CD14-positive monocyte (primary cell): ENCODE measurements at regions not wholly inside any gene's neighbourhood (a gene's known extent, or its start where the extent isn't known, plus 50 kb on each side); places are given as distances from the start of the nearest gene placed in this dataset.
"Not testable (repeated sequence)": the region's sequence is repeated elsewhere in the genome, so short reads cannot be mapped to it uniquely, and the experiment has no call there.

Experiments used
- DNase-seq, 3 donors: peaks; one replicate each; pipeline ENCODE4 v3.0.0-alpha.2; 2011 to 2022
- H2AFZ ChIP-seq: 2 replicates; pipeline ENCODE4 v1.6.0; 2012; ENCODE audit warnings: mild to moderate bottlenecking, low read depth, low read length, inconsistent platforms; ENCODE audit not compliant: insufficient read depth, poor library complexity, severe bottlenecking
- H3K27ac ChIP-seq, 2 donors: 1 replicate in 1 of 2; 2 replicates in 1 of 2; pipeline ENCODE4 v1.5.1; 2012 to 2013; ENCODE audit warnings: low read length in 2 of 2, control low read depth in 1 of 2, inconsistent platforms in 1 of 2, low read depth in 1 of 2, mild to moderate bottlenecking in 1 of 2
- H3K27me3 ChIP-seq, 2 donors: one replicate each; pipeline versions ENCODE4 v1.6.0 to v1.6.1; 2011 to 2013; ENCODE audit warnings: low read length in 2 of 2; ENCODE audit not compliant: control insufficient read depth in 2 of 2, insufficient read depth in 2 of 2
- H3K36me3 ChIP-seq, 2 donors: replicated peaks in 1 of 2; 1 replicate in 1 of 2; 2 replicates in 1 of 2; pipeline versions ENCODE4 v1.5.1 to v1.6.1; 2012 to 2013; ENCODE audit warnings: low read length in 2 of 2, control low read depth in 1 of 2, inconsistent platforms in 1 of 2, mild to moderate bottlenecking in 1 of 2; ENCODE audit not compliant: insufficient read depth in 2 of 2, control insufficient read depth in 1 of 2
- H3K4me1 ChIP-seq, 2 donors: 1 replicate in 1 of 2; 2 replicates in 1 of 2; pipeline versions ENCODE4 v1.5.1 to v1.6.1; 2012 to 2013; ENCODE audit warnings: low read length in 2 of 2, control low read depth in 1 of 2, inconsistent platforms in 1 of 2, mild to moderate bottlenecking in 1 of 2, moderate library complexity in 1 of 2; ENCODE audit not compliant: insufficient read depth in 2 of 2, control insufficient read depth in 1 of 2
- H3K4me2 ChIP-seq: replicated peaks from 2 replicates; pipeline ENCODE3; 2012; ENCODE audit warnings: low read length, moderate library complexity, mild to moderate bottlenecking; ENCODE audit not compliant: poor library complexity, severe bottlenecking; ENCODE audit errors: extremely low read depth
- H3K4me3 ChIP-seq, 3 experiments: fragments of 200-600 bp in 1 of 3; sonication (generic) in 1 of 3; replicated peaks in 1 of 3; 1 replicate in 2 of 3; 2 replicates in 1 of 3; pipeline ENCODE4 v1.5.1; 2011 to 2013; ENCODE audit warnings: low read length in 3 of 3, mild to moderate bottlenecking in 3 of 3, control low read depth in 2 of 3, low read depth in 2 of 3, inconsistent platforms in 1 of 3, moderate library complexity in 1 of 3
- H3K79me2 ChIP-seq: 2 replicates; pipeline ENCODE4 v1.6.0; 2012; ENCODE audit warnings: mild to moderate bottlenecking, control low read depth, inconsistent platforms, low read length, moderate library complexity; ENCODE audit not compliant: insufficient read depth
- H3K9ac ChIP-seq: 2 replicates; pipeline ENCODE4 v1.6.0; 2017; ENCODE audit warnings: low read length, mild to moderate bottlenecking; ENCODE audit not compliant: insufficient read depth, poor library complexity, severe bottlenecking
- H3K9me3 ChIP-seq, 2 donors: replicated peaks in 1 of 2; 1 replicate in 1 of 2; 2 replicates in 1 of 2; pipeline versions ENCODE4 v1.5.1 to v1.6.1; 2012 to 2013; ENCODE audit warnings: low read length in 2 of 2, control low read depth in 1 of 2; ENCODE audit not compliant: control insufficient read depth in 1 of 2, insufficient read depth in 1 of 2
- H4K20me1 ChIP-seq: 2 replicates; pipeline ENCODE4 v1.6.0; 2012; ENCODE audit warnings: mild to moderate bottlenecking, low read length, control low read depth, moderate library complexity; ENCODE audit not compliant: insufficient read depth
- H3K27ac Mint-ChIP-seq, 7 donors: one replicate each; pipeline ENCODE4 v1.8.0; 2020; ENCODE audit warnings: mild to moderate bottlenecking in 7 of 7, mixed read lengths in 7 of 7, moderate library complexity in 6 of 7, inconsistent platforms in 2 of 7
- H3K27me3 Mint-ChIP-seq, 3 donors: one replicate each; pipeline ENCODE4 v1.8.0; 2021 to 2022; ENCODE audit warnings: low read depth in 3 of 3, mild to moderate bottlenecking in 3 of 3, mixed read lengths in 3 of 3, moderate library complexity in 3 of 3, inconsistent platforms in 1 of 3
- H3K36me3 Mint-ChIP-seq, 2 donors: one replicate each; pipeline ENCODE4 v1.8.0; 2020; ENCODE audit warnings: mixed read lengths in 2 of 2, inconsistent platforms in 1 of 2, mild to moderate bottlenecking in 1 of 2
- H3K4me1 Mint-ChIP-seq: one replicate; pipeline ENCODE4 v1.8.0; 2020; ENCODE audit warnings: mild to moderate bottlenecking, mixed read lengths
- H3K4me3 Mint-ChIP-seq, 2 donors: one replicate each; pipeline ENCODE4 v1.8.0; 2020; ENCODE audit warnings: mild to moderate bottlenecking in 2 of 2, mixed read lengths in 2 of 2, moderate library complexity in 1 of 2
- H3K9me3 Mint-ChIP-seq, 7 donors: one replicate each; pipeline ENCODE4 v1.8.0; 2020 to 2022; ENCODE audit warnings: mixed read lengths in 7 of 7, mild to moderate bottlenecking in 6 of 7, moderate library complexity in 6 of 7, inconsistent platforms in 2 of 7
- CTCF ChIP-seq: fragments of 200-600 bp; IDR thresholded peaks from one replicate; pipeline ENCODE4 v1.8.0; 2022; ENCODE audit warnings: antibody characterized with exemption, mild to moderate bottlenecking
- WGBS: methylation state at CpG from one replicate; pipeline ENCODE4 v1.1.5; 2013; ENCODE audit warnings: missing lambda C conversion rate; ENCODE audit not compliant: insufficient coverage; 5-methylcytosine and 5-hydroxymethylcytosine counted together
- intact Hi-C, 2 donors: fragments of 100-400 bp; cut with micrococcal nuclease; formaldehyde crosslinking; loops; one replicate each; pipeline versions ENCODE4 v1.15.0 to v1.15.1; 2023

GRCh38 chr10:5288359-5288758, 76.4 kb upstream of the UCN3 start:
- peaks cover 0 to 3% (median 0%) of the 10 kb centered on the region in 3 donors for H3K27me3 Mint-ChIP-seq

GRCh38 chr10:5289228-5289627, 75.5 kb upstream of the UCN3 start:
- H3K9me3 ChIP-seq, H3K36me3 ChIP-seq, H3K27ac ChIP-seq, H3K9me3 Mint-ChIP-seq, DNase-seq, H4K20me1 ChIP-seq, H3K79me2 ChIP-seq, H2AFZ ChIP-seq, H3K4me3 ChIP-seq, H3K36me3 Mint-ChIP-seq, H3K4me2 ChIP-seq, H3K4me3 Mint-ChIP-seq, H3K27me3 Mint-ChIP-seq, H3K9ac ChIP-seq, H3K27me3 ChIP-seq: not testable (repeated sequence)
- Mint-ChIP-seq H3K27ac (peak overlapping the region in 3 of 7 donors; percentile 24 to 35 (median 25)), H3K4me1 (peaks cover 60% of the 10 kb centered on the region)
- WGBS, result no CpG with 5 or more reads among the region's 1 CpG
- intact Hi-C loops, result loop anchor here (10.0 kb wide), 2 partner anchors 96 to 444 kb away; no protein-coding TSS in a partner anchor
- H3K4me1 ChIP-seq, result peaks cover 53 to 62% of the 10 kb centered on the region in 2 donors

More at GRCh38 chr10:5288359-5288758, 76.4 kb upstream of the UCN3 start:
- H3K27me3 ChIP-seq, result no peaks in the 10 kb centered on the region
- H3K36me3 Mint-ChIP-seq, result peaks cover 0 to 3% of the 10 kb centered on the region in 2 donors
- no peak overlapping the region for H2AFZ ChIP-seq
- H3K4me1 ChIP-seq, result peaks cover 54 to 62% of the 10 kb centered on the region in 2 donors
- H3K9me3 Mint-ChIP-seq, result peaks cover 0 to 3% (median 0%) of the 10 kb centered on the region in 7 donors
- H3K4me3 ChIP-seq, result no peak overlapping the region
- H3K4me3 Mint-ChIP-seq, result no peak overlapping the region
- no peak overlapping the region for H3K9ac ChIP-seq
- H3K4me1 Mint-ChIP-seq, result peaks cover 60% of the 10 kb centered on the region
- intact Hi-C loops, result loop anchor here (10.0 kb wide), 2 partner anchors 96 to 444 kb away; no protein-coding TSS in a partner anchor
- H3K27ac Mint-ChIP-seq, result no peak overlapping the region
- H3K79me2 ChIP-seq, result no peaks in the 10 kb centered on the region
- no peak for DNase-seq
- no peaks in the 10 kb centered on the region for H4K20me1 ChIP-seq
- WGBS, result 100% methylated on average over 3 of the region's 4 CpGs
- H3K9me3 ChIP-seq, result no peaks in the 10 kb centered on the region
- H3K27ac ChIP-seq, result no peak overlapping the region
- H3K4me2 ChIP-seq, result no peak overlapping the region
- TF ChIP-seq CTCF, result no peak
- H3K36me3 ChIP-seq, result no peaks in the 10 kb centered on the region
